Stimulated activated CD4-positive, alpha-beta T cell treated with anti-CD3 and anti-CD28 coated beads, Interleukin-4, amount 100 ng/mL, for 48 hours (primary cell): ENCODE measurements at regions not wholly inside any gene's neighbourhood (a gene's known extent, or its start where the extent isn't known, plus 50 kb on each side); places are given as distances from the start of the nearest gene placed in this dataset.

ENCODE experiments used
- DNase-seq, 2 donors: peaks; one replicate each; pipeline ENCODE4 v3.0.0-alpha.2; 2020; ENCODE audit warnings: low read depth in 2 of 2

DNA sequence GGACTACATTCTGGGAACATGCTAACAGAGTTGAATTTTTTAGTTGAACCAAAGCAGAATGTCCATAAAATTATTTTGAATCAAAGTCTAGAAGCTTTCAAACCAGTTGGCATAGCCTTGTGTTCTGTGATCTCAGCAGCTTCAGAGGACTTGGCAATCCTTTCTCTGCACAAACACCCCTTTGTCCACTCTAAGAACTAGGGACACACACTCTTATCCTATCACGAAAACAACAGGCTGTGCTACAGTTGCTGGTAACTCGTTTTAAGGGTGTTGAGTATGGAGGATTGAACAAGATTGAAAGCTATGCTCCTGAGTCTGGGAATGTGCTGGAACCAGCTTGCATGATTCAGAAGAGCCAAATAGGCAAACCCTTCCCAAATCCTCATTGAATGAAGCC is 76.4 kb upstream of the PRSS58 start:
- DNase-seq = no peak

DNA sequence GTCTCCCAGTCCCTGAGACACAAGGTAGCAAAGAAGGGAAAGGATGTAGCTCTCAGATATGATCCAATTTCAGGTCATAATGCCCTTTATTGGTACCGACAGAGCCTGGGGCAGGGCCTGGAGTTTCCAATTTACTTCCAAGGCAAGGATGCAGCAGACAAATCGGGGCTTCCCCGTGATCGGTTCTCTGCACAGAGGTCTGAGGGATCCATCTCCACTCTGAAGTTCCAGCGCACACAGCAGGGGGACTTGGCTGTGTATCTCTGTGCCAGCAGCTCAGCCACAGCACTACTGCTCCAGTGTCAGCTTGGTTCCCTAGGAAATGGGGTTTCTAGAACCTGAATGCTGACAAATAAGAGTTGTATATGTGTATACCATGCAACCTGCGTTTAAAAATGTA is 74.6 kb upstream of the PRSS58 start:
- no peak for DNase-seq

DNA sequence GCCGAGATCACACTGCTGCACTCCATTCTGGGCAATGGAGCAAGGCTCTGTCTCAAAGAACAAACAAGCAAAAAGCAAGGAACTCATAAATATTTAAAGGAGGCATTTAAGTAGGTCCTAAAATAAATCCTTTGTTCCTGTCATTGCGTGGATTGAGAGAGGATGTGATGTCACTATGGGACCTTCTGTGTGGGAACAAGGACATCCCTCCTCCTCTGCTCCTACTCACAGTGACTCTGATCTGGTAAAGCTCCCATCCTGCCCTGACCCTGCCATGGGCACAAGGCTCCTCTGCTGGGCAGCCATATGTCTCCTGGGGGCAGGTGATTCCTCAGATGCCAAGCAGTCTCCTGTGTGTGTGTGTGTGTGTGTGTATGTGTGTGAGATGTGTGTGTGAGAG is 74.1 kb upstream of the PRSS58 start:
- DNase-seq = no peak

DNA sequence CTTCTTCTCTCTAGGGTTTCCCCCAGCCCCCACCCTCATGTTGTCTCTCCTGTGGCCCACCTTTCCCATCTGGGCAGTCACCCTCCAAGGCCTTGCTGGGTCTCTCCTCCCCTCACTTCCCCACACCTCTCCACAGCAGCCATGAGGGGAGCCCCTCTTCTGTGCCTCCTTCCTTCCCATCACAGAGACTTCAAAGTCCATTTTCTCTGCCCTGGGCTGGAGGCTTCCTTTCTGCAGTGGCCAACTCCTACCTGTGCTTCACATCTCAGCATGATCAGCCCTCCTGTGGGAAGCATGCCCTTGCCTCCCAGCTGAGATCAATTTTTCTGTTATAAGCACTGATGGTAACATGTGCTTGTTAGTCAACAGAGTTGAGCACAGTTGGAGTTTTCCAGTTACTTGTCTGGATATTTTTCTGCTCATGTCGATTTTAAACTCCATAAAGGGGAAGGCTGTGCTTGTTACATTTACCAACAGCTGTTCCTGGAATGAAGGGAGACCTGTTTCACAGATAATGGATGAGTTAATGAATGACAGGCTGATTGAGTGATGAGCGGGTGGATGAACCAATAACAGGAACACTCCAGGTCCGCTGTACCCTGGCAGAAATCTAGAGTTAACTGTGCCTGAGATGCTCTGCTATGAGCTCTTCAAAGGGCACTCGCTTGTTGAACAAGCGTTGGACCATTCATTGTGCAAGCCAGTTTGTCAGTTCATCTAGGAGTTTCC is 71.4 kb upstream of the PRSS58 start:
- DNase-seq = no peak

DNA sequence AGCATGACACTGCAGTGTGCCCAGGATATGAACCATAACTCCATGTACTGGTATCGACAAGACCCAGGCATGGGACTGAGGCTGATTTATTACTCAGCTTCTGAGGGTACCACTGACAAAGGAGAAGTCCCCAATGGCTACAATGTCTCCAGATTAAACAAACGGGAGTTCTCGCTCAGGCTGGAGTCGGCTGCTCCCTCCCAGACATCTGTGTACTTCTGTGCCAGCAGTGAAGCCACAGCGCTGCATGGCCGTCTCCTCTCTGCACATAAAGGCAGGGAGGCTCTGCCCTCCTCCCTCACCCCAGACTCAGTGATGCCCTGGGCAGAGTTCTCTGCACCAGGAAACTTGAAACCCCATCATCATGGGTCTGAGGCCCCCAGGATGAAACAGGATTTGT is 70.7 kb upstream of the PRSS58 start:
- no peak for DNase-seq

DNA sequence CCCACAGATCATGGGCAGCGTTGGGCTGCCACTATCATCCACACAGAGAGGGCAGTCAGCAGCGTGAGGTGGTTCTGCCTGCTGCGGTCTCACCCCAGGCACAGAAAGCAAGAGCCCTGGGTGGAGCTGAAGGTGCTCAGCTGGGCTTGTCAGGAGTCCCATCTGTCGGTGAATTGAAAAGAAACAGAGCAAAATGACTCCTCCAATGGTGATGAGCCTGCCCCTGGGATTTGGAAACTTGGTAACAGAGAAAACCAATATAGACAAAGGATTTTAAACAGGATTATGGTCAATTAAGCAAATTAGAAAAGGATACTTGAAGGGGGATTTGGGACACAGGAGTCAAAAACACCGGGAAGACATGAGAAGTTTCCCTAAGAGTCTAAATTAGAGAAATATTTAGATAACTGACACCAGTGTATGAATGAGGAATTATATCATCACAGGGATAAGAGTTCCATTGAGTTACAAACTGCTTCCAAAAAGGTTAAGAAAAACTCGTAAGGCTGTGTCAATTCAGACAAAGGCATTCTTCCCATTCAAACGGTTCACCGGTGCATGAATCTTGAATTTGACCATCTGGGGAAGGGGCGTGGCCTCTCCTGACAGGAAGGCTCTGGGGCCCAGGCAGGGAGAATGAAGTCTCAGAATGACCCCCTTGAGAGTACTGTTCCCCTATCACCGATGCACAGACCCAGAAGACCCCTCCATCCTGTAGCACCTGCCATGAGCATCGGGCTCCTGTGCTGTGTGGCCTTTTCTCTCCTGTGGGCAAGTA is 70.0 kb upstream of the PRSS58 start:
- no peak for DNase-seq

DNA sequence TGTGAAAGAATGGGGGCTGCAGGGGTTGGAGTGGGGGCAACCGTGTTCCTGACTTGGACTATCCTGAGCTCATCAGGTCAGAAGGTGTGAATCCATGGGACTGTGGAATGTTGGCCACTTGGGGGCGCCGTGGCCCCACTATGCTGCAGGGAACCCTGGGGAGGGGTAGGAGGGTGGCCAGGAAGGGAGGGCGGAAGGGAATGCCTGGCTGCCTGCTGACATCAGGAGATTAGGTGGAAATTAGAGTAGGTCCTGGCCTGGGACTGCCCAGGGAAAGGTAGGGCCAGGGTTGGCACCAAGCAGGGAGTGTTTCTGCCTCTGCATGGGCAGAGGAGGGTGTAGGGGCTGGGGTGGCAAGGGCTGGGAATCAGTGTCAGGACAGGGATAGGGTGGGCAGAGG is 65.8 kb upstream of the PRSS58 start:
- peak in 1 of 2 donors; percentile 43 for DNase-seq

DNA sequence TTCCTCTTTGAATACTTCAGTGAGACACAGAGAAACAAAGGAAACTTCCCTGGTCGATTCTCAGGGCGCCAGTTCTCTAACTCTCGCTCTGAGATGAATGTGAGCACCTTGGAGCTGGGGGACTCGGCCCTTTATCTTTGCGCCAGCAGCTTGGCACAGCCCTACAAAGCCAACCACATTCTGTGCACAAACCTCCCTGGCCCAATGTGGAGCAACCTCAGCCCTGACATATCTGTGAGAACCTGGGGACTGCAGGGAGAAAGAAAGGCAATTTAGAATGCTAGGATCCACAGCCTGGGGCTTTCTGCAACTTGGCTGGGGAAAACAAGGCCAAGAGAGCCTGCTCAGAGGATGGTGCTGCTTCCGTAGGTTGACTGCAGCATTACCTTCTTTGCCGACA is 63.5 kb upstream of the PRSS58 start:
- DNase-seq = no peak

DNA sequence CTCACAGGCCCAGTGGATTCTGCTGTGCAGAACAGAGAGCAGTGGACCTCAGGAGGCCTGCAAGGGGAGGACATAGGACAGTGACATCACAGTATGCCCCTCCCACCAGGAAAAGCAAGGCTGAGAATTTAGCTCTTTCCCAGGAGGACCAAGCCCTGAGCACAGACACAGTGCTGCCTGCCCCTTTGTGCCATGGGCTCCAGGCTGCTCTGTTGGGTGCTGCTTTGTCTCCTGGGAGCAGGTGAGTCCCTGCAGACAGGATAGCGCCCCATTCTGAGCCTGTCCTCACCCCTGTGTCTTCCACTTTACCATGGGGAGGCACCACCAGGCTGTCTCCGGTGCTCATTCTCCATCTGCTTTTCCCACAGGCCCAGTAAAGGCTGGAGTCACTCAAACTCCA is 63.0 kb upstream of the PRSS58 start:
- DNase-seq = no peak

DNA sequence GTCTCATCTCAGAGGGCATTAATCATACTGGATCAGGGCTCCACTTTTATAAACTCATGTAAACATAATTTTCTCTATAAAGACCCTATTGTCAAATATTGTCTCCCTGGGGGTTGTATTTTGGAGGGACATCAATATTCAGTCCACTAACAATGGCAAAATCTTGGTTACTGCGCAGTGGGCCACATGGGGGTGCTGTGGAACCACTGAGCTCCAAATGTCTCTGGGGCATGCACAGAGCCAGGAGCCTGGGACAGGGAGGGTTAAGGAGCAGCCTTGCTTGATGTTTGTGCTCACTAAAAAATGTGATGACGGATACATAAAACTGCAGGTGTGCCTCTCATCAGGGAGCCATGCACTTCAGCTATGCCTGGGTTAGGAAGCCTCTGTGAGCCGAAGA is 62.1 kb upstream of the PRSS58 start:
- peak in 1 of 2 donors; percentile 45 for DNase-seq

DNA sequence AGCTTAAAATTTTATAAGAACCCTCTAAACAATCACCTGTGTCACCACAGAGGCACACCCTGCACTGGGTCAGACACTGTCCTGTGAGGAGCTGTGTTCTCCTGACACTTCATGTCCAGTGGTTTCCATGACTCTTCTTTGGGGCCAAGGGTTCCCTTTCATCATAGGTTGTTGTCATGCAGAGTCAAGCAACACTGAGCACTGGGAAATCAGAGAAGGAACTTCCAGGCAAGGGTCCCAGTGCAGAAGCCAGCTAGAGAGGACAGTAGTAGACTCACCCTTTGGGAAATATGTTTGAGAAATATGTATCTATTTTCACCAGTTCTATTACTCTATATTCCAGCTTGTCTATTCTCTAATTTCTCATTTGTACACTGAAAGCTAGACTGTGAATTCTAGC is 56.4 kb upstream of the PRSS58 start:
- no peak for DNase-seq

DNA sequence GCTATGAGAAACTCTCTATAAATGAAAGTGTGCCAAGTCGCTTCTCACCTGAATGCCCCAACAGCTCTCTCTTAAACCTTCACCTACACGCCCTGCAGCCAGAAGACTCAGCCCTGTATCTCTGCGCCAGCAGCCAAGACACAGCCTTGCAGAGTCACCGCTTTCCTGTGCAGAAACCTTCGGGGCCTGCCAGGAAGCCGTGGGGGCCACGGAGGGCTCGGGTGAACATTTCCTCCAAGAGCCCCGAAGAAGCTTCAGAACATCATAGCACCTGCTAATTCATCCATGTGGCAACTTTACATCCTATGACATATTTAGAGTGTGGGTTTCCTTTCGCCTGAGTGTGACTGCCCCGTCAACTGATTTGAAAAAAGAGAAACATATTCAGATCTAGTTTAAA is 55.7 kb upstream of the PRSS58 start:
- no peak for DNase-seq

DNA sequence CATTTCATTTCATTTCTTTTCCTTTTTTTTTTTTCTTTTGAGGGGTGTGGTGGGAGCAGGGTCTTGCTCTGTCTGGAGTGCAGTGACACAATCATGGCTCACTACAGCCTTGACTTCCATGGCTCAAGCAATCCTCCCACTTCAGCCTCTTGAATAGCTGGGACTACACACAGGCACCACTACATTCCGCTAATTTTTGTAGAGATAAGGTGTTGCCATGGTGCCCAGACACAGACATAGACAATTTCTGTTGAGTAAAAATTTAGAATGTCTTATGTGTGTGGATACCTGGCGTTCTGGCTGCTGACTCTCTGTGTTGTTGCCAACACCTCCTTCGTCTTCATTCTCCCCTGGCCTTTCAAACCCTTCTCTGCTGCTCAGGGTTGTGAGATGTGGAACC is 54.0 kb upstream of the PRSS58 start:
- DNase-seq = no peak

DNA sequence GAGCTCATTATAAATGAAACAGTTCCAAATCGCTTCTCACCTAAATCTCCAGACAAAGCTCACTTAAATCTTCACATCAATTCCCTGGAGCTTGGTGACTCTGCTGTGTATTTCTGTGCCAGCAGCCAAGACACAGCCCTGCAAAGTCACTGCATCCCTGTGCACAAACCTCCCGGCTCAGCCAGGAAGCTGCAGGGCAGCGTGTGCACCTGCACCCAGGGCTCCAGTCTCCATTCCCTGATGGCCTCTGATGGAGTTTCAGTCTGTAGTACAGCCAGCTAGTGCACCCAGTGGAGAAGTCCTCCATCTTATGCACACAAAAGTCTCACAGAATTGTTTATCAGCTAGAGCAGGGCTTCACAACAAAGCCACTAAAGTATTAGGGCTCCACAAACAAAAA is 51.1 kb upstream of the PRSS58 start:
- DNase-seq = no peak

DNA sequence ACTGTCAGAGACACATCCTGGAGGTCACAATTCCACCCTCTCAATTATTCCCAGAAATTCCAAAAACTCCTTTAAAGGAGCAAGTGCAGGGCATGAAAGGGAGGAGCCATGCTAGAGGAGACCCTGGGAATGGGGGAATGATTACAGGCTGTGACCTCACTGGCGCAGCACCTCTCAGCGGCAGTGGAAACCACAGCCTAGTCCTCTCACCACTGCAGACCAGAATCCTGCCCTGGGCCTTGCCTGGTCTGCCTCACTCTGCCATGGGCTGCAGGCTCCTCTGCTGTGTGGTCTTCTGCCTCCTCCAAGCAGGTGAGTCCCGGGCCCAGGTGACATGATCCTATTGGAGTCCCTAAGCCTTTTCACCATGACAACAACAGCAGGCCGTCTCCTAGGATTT is 50.5 kb upstream of the PRSS58 start:
- DNase-seq = no peak
